HG03439 (cell line): ENCODE measurements at regions not wholly inside any gene's neighbourhood (a gene's known extent, or its start where the extent isn't known, plus 50 kb on each side); places are given as distances from the start of the nearest gene placed in this dataset.
"Not testable (repeated sequence)": the region's sequence is repeated elsewhere in the genome, so short reads cannot be mapped to it uniquely, and the experiment has no call there.

Source experiments
- ATAC-seq: cut with Tn5 transposase; IDR thresholded peaks from one replicate; pipeline ENCODE4 v1.9.1; 2021; ENCODE audit warnings: mild to moderate bottlenecking, moderate library complexity; ENCODE audit not compliant: unreplicated experiment

GRCh38 chr2:17000184-17000482 lies 334.5 kb upstream of the CYRIA start:
- ATAC-seq: no peak

GRCh38 chr2:16999347-17000183 lies 333.9 kb upstream of the CYRIA start:
- no peak for ATAC-seq

- ATAC-seq: no peak
These were observed 312.7 kb upstream of the CYRIA start for GRCh38 chr2:16978301-16978700.

DNA sequence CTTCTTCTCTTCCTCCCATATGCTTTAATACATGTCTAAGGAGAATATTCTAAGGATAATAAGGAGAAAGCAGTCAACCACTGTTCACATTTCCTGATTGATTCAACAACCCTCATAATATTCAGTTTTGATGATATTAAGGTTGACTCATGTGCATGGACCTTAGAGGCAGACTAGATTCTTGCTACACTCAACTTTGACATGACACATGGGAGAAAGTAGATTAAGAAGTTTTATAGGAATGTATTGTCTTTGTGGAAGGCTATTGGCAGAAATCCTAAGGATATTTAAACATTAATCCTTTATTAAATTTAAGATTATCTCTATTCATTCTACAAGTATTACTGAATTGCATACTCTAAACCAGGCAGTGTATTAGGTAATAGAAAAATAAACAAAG lies 309.1 kb upstream of the CYRIA start:
- no peak for ATAC-seq

DNA sequence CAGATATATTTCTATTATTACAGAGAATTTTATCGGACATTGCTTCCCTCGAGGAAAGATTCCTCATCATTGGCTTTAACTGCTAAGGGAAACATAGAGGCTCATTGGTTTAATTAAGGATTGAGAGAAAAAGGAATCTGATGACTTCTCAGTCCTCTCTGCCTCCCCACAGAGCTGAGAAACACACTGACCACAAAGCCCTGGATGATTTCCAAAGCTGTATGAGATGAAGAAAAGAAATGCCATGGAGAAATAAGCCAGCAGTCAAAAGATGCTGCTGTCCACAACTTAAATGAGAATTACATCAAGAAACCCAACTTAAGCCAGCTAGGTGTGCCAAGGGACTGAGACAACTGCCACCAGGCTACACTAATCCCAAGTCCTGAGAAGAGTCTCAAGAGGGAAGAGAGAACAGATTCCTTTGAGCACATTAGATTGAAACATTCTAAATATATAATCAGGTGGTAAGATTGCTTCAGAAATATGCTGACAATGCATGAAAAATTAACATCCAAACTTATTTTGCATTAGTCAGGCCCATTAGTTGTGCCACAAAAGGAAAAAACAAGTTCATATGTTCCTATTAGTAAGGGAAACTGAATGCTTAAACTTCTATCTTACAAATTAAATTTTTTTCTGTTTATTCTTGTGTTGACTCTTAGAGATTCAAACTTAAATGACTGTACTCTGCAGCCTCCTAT lies 308.1 kb upstream of the CYRIA start:
- ATAC-seq: no peak

DNA sequence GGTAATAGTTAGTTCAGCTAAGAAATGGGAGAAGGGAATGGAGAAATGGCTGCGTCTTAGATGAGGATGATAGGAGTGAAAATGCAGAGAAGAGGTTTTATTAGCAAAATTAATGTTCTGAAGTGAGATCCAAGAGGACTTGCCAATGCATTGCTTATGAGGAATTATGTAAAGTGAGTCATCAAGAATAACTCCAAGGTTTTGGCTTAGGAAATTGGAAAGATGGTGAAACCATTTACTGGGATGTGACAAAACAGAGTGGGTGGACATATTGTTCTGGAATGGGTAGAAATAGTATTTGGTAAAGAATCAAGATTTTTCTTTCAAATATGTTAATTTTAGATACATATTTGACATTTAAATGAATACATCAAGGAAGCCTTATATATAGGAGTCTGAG lies 306.6 kb upstream of the CYRIA start:
- no peak for ATAC-seq

- no peak for ATAC-seq
These were observed 306.1 kb upstream of the CYRIA start for GRCh38 chr2:16971722-16972234.

DNA sequence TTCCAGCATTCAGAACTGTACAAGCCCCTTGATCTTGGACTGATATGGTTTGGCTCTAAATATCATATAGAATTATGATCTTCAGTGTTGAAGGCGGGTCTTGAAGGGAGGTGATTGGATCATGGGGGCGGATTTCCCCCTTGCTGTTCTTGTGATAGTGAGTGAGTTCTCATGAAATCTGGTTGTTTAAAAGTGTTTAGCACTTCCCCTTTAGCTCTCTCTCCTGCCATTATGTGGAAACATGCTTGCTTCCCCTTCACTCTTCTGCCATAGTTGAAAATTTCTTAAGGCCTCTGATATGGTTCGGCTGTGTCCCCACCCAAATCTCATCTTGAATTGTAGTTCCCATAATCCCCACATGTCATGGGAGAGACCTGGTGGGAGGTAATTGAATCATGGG lies 305.3 kb upstream of the CYRIA start:
- ATAC-seq: not testable (repeated sequence)

DNA sequence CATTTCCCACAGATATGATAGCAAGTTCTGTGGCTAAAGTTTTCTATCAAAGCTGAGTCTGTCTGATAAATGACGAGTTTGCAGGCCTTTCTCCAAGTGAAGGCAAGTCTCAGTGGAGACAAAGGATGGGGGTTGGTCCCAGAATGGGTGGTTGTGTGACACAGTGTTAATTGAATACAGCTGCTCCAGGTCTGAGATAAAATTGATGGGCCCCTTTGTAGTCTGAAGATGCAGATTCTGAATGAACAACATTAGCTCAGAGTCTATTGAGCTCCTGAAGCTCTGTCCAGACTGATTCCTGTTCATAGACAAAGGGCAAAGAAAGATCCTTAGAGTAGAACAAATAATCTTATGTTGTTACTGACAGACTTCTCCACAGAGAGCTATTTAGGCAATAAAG lies 296.9 kb upstream of the CYRIA start:
- ATAC-seq: no peak

- no peak for ATAC-seq
These were observed 294.9 kb upstream of the CYRIA start for GRCh38 chr2:16960579-16960978.

- no peak for ATAC-seq
These were observed 292.6 kb upstream of the CYRIA start for GRCh38 chr2:16958266-16958665.

- ATAC-seq: no peak
These were observed 287.2 kb upstream of the CYRIA start for GRCh38 chr2:16952805-16953204.

DNA sequence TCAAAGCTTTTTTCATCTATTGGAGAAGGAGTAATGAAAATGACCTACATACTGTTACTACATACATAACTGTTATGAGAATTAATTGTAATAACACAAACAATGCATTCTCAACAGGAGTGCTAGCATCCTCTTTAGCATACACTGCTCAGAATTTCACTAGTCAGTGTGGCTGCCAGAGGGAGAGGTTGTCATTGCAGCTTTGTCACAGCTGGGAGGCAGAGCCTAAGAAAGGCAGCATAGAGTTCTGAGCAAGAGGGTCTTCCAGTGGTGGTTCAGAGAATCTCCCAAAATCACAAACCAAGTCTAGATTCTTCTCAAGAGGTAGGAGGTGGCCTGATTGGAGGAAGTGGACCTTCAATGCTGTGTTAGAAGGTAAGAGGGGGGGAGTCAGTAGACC lies 286.7 kb upstream of the CYRIA start:
- no peak for ATAC-seq

- no peak for ATAC-seq
These were observed 284.8 kb upstream of the CYRIA start for GRCh38 chr2:16950436-16950835.

GRCh38 chr2:16948710-16949109 lies 283.1 kb upstream of the CYRIA start:
- no peak for ATAC-seq

GRCh38 chr2:16948053-16948452 lies 282.4 kb upstream of the CYRIA start:
- no peak for ATAC-seq

GRCh38 chr2:16943279-16943958 lies 277.8 kb upstream of the CYRIA start:
- ATAC-seq: no peak

DNA sequence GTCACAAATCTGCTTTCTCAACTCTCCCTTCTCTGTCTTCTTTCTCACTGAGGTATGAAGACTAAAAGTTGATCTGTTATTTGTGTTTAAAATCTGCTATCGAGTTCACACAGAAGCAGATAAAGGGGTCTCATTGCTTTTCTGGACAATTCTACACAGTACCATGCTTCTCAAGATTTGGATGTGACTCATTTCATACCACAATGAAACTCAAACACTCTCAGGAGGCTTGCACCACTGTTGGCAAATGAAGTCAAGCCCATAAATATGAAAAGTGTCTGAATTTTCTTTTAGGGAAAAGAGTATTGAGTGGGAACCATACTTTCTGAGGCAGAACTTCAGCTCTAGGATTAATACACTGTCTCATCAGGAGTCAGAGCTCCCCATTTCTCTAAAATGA lies 274.6 kb upstream of the CYRIA start:
- no peak for ATAC-seq

- ATAC-seq: no peak
These were observed 274.1 kb upstream of the CYRIA start for GRCh38 chr2:16939771-16940170.

DNA sequence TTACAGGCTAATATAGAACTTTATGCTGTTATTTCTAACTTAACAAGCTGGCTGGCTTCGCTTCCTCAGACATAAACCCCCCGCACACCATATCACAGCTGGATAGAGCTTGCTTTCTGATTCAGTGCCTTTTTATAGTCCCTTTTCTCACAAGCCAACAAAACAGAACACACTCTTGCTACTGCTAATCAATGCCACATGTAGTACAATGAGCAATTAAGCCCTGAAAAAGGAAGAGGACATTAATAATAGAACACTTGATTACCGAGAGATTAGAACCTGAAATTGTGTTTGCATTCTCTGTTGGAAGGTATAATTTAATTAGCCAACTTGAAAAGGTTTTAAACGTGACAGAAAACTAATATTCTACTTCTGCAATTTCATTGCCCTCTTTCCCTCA lies 267.7 kb upstream of the CYRIA start:
- ATAC-seq: no peak

DNA sequence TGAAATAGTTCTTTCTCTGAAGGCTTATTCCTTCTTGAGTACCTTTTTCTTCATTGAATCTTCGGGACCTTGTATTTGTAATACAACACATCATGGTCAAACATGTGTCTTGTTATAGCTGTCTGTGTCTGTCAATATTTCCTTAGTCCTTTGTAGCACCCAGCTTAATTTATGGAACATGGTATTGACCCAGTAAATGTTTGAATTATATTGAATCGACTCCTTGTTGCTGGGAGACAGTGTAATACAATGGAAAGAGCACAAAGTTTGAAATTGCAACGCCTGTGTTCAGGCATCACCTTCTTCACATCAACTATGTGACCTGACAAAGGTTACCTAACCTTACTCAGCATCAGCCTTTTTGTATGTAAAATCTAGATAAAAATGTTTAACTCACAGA lies 267.2 kb upstream of the CYRIA start:
- no peak for ATAC-seq

GRCh38 chr2:16931441-16931840 lies 265.8 kb upstream of the CYRIA start:
- no peak for ATAC-seq
